ENCODE measurements at regions not wholly inside any gene's neighbourhood (a gene's known extent, or its start where the extent isn't known, plus 50 kb on each side); places are given as distances from the start of the nearest gene placed in this dataset.

- in situ Hi-C loops (cut with HindIII; ENCODE audit: low pct_ligation_motif_present, low sequenced_read_pairs), result no loop called here
- TF ChIP-seq CTCF (IDR thresholded peaks at IDR 0.05; ENCODE audit: low read depth, low read length, missing control alignments), result no peak
- no peak for DNase-seq
- no peak overlapping the region for H3K27ac ChIP-seq
- no peak overlapping the region for H3K4me3 ChIP-seq (ENCODE audit: low read depth, low read length)
- no peaks in the 10 kb centered on the region for H3K27me3 ChIP-seq (replicated peaks)
- no peaks in the 10 kb centered on the region for H3K36me3 ChIP-seq (replicated peaks)
These were observed 1047.7 kb downstream of the C4orf33 start for GRCh38 chr4:130143656-130144055.

- no peak for TF ChIP-seq CTCF (IDR thresholded peaks at IDR 0.05; ENCODE audit: low read depth, low read length, missing control alignments)
- Histone ChIP-seq H3K27ac (no peak overlapping the region), H3K4me3 (ENCODE audit: low read depth, low read length) (no peak overlapping the region), H3K36me3 (replicated peaks) (no peaks in the 10 kb centered on the region), H3K27me3 (replicated peaks) (no peaks in the 10 kb centered on the region)
- DNase-seq, result no peak
- in situ Hi-C loops (cut with HindIII; ENCODE audit: low pct_ligation_motif_present, low sequenced_read_pairs), result no loop called here
These were observed 1050.8 kb downstream of the C4orf33 start for GRCh38 chr4:130146773-130147172.

DNA sequence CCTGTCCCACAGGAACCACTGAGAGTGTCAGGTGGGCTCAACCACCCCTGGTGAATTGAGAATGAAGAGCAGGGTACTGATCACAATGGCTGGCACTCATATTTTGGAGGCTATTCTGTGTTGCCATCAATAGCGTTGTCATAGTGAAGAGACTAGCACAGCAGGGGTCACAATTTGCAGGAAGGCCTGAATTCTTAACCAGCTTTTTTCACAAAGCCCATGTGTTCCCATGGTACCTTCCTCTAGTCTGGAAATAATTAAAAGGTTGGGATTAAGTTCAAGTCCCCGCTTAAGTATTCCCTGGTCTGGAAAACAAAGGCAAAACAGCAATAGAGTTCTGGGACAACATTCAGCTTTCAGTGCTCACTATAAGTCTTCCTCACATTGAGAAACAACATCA is 1051.7 kb downstream of the C4orf33 start:
- no peak for TF ChIP-seq CTCF (IDR thresholded peaks at IDR 0.05; ENCODE audit: low read depth, low read length, missing control alignments)
- Histone ChIP-seq H3K27ac (no peak overlapping the region), H3K36me3 (replicated peaks) (no peaks in the 10 kb centered on the region), H3K27me3 (replicated peaks) (no peaks in the 10 kb centered on the region), H3K4me3 (ENCODE audit: low read depth, low read length) (no peak overlapping the region)
- in situ Hi-C loops (cut with HindIII; ENCODE audit: low pct_ligation_motif_present, low sequenced_read_pairs), result no loop called here
- DNase-seq, result no peak

GRCh38 chr4:130154901-130155300 is 1058.9 kb downstream of the C4orf33 start:
- Histone ChIP-seq H3K36me3 (replicated peaks) (no peaks in the 10 kb centered on the region), H3K4me3 (ENCODE audit: low read depth, low read length) (no peak overlapping the region), H3K27ac (no peak overlapping the region), H3K27me3 (replicated peaks) (no peaks in the 10 kb centered on the region)
- in situ Hi-C loops (cut with HindIII; ENCODE audit: low pct_ligation_motif_present, low sequenced_read_pairs), result no loop called here
- TF ChIP-seq CTCF (IDR thresholded peaks at IDR 0.05; ENCODE audit: low read depth, low read length, missing control alignments), result no peak
- DNase-seq, result no peak

- no peaks in the 10 kb centered on the region for H3K36me3 ChIP-seq (replicated peaks)
- no peak overlapping the region for H3K27ac ChIP-seq
- H3K4me3 ChIP-seq (ENCODE audit: low read depth, low read length), result no peak overlapping the region
- no peaks in the 10 kb centered on the region for H3K27me3 ChIP-seq (replicated peaks)
- TF ChIP-seq CTCF (IDR thresholded peaks at IDR 0.05; ENCODE audit: low read depth, low read length, missing control alignments), result no peak
- DNase-seq, result no peak
- in situ Hi-C loops (cut with HindIII; ENCODE audit: low pct_ligation_motif_present, low sequenced_read_pairs), result no loop called here
These were observed 1067.7 kb downstream of the C4orf33 start for GRCh38 chr4:130163701-130164100.

GRCh38 chr4:130165381-130165780 is 1069.4 kb downstream of the C4orf33 start:
- no peak for TF ChIP-seq CTCF (IDR thresholded peaks at IDR 0.05; ENCODE audit: low read depth, low read length, missing control alignments)
- no peaks in the 10 kb centered on the region for H3K36me3 ChIP-seq (replicated peaks)
- in situ Hi-C loops (cut with HindIII; ENCODE audit: low pct_ligation_motif_present, low sequenced_read_pairs), result no loop called here
- no peak overlapping the region for H3K27ac ChIP-seq
- no peaks in the 10 kb centered on the region for H3K27me3 ChIP-seq (replicated peaks)
- DNase-seq, result no peak
- no peak overlapping the region for H3K4me3 ChIP-seq (ENCODE audit: low read depth, low read length)

All from brain microvascular endothelial cell (primary cell).